BJ (cell line): ENCODE measurements at regions not wholly inside any gene's neighbourhood (a gene's known extent, or its start where the extent isn't known, plus 50 kb on each side); places are given as distances from the start of the nearest gene placed in this dataset.

Experiments
- CTCF ChIA-PET: fragments of 350-600 bp; formaldehyde crosslinking; extraction: SDS; loops from one replicate; lab custom pipeline; 2021; ENCODE audit warnings: antibody characterized with exemption, inconsistent platforms; lab: Yijun Ruan, JAX
- POLR2A ChIA-PET: fragments of 300-600 bp; sonication (Branson Sonifier 250); formaldehyde crosslinking; extraction: SDS; loops from one replicate; lab custom pipeline; 2021; ENCODE audit warnings: antibody characterized with exemption; lab: Charles Lee
- DNase-seq: peaks from one replicate; pipeline ENCODE4 v3.0.0-alpha.2; 2011; ENCODE audit warnings: low read depth
- H3K27me3 ChIP-seq: 2 replicates; pipeline ENCODE4 v1.6.0; 2011; ENCODE audit warnings: low read length; ENCODE audit not compliant: control insufficient read depth, insufficient read depth
- H3K36me3 ChIP-seq: 2 replicates; pipeline ENCODE4 v1.5.1; 2011; ENCODE audit warnings: low read length; ENCODE audit not compliant: control insufficient read depth, insufficient read depth
- H3K4me3 ChIP-seq: 2 replicates; pipeline ENCODE4 v1.5.1; 2011; ENCODE audit warnings: low read depth, mild to moderate bottlenecking, control low read depth, low read length
- TF ChIP-seq, protein P1 (sequence below): IDR thresholded peaks from 2 replicates; pipeline ENCODE4 v1.5.1; 2011; ENCODE audit warnings: low read depth, mild to moderate bottlenecking, control low read depth, inconsistent platforms, low read length, moderate library complexity; ENCODE audit not compliant: insufficient read depth

DNA sequence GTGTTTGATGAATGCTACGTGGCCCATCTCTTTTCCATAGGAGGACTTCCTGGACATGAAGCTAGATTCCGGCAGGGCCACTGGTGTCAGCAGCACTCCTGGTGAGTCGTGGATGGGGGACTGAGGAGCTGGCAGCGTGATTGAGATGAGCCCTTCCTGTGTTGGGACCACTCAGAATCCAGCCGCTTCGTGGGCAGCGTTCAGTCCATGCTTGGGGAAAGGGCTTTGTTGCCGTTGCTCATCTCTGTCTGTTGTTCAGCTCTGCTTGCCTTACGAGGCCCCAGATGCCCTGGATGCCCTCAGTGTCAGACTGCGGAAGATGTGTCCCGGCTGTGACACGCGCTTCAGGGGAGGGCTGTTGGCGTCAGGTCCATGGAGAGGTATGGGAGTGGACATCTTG is 127.1 kb upstream of the RTL1 start:
- peaks cover 22% of the 10 kb centered on the region for H3K36me3 ChIP-seq
- no peak overlapping the region for H3K4me3 ChIP-seq
- ChIA-PET CTCF (no interaction called here), POLR2A (no interaction called here)
- no peak for DNase-seq
- TF ChIP-seq, protein P1, sequence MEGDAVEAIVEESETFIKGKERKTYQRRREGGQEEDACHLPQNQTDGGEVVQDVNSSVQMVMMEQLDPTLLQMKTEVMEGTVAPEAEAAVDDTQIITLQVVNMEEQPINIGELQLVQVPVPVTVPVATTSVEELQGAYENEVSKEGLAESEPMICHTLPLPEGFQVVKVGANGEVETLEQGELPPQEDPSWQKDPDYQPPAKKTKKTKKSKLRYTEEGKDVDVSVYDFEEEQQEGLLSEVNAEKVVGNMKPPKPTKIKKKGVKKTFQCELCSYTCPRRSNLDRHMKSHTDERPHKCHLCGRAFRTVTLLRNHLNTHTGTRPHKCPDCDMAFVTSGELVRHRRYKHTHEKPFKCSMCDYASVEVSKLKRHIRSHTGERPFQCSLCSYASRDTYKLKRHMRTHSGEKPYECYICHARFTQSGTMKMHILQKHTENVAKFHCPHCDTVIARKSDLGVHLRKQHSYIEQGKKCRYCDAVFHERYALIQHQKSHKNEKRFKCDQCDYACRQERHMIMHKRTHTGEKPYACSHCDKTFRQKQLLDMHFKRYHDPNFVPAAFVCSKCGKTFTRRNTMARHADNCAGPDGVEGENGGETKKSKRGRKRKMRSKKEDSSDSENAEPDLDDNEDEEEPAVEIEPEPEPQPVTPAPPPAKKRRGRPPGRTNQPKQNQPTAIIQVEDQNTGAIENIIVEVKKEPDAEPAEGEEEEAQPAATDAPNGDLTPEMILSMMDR: no peak
- no peaks in the 10 kb centered on the region for H3K27me3 ChIP-seq

DNA sequence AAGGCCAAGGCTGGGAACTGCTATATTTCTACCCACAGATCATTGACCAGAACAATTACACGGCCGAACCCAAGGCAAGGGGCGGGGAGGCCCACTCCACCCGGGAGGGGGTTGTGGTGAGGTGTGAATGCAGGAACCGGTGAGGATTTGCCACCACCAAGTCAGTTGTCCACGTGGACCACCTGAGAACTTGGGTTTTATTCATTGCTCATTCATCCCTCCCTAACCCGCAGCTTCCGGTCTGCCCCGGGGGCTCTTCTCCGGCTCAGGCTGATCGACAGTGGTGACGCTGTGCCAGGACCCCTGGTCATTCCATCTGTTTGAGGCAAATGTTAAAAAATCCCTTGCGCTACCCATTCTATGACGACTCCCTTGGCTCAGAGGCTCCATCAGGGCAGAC is 127.7 kb upstream of the RTL1 start:
- ChIA-PET POLR2A (no interaction called here), CTCF (no interaction called here)
- Histone ChIP-seq H3K4me3 (no peak overlapping the region), H3K27me3 (no peaks in the 10 kb centered on the region), H3K36me3 (peaks cover 26% of the 10 kb centered on the region)
- DNase-seq: no peak
- TF ChIP-seq, protein P1: no peak

DNA sequence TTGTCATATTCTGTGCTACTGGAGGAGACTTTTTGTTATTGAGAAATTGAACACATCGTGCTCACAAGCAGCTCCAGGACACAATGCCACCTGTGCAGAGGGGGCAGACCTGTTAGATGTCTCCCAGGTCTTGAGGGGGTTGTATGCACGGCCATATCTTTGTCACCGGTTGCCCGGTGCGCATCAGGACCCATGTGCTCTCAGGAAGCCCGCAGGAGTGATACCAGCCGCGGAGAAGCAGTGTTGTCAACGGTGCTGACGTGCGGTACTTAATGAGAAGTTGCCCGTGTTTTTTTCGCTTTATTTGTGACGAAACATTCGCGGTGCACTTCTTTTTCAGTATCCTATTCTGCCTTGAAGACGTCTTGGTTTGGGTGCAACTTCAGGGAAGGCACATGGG is 128.2 kb upstream of the RTL1 start:
- Histone ChIP-seq H3K36me3 (peaks cover 26% of the 10 kb centered on the region), H3K4me3 (no peak overlapping the region), H3K27me3 (no peaks in the 10 kb centered on the region)
- ChIA-PET CTCF (no interaction called here), POLR2A (no interaction called here)
- DNase-seq: no peak
- TF ChIP-seq, protein P1: no peak

DNA sequence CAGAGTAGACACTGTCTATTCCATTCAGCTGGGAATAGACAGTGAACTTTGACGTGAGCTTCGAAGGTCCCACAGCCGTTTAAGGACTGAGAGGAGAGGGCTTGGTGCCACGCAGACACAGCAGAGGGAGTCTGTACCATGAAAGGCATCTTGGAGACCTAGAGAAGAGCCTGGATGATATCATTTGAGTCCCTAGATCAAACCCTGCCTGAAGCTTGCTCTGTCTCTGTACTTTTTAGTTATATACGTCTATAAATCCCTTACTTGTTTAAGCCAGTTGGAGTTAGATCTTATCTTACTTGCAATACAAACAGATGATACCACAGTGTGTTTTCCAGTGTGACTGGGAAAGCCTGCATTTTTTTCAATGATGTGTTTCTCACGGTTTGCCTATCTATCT is 128.9 kb upstream of the RTL1 start:
- no peak for DNase-seq
- peaks cover 24% of the 10 kb centered on the region for H3K36me3 ChIP-seq
- CTCF ChIA-PET: no interaction called here
- TF ChIP-seq, protein P1: no peak
- POLR2A ChIA-PET: no interaction called here
- no peak overlapping the region for H3K4me3 ChIP-seq
- no peaks in the 10 kb centered on the region for H3K27me3 ChIP-seq

DNA sequence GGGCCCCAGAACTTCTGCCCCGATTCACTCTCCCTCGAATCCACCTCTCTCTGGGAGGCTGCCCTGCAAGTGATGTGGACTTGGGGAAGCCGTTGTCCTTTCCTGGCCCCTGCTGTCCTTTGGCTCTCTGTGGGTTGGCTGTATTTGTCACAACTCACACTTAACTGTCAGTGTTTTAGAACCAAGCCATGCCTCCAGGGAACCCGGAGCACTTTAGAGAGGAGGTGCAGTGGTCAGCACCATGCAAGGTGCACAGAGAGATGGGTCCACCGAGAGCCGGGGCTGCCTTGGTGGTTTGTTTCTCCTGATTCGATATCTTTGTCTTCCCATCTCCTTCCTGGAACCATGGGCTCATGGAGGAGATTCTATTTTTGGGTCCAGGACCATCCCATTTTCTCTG is 129.5 kb upstream of the RTL1 start:
- TF ChIP-seq, protein P1: no peak
- peaks cover 23% of the 10 kb centered on the region for H3K36me3 ChIP-seq

More for the DNA sequence above, 129.5 kb upstream of the RTL1 start:
- H3K4me3 ChIP-seq: no peak overlapping the region
- no peaks in the 10 kb centered on the region for H3K27me3 ChIP-seq
- POLR2A ChIA-PET: no interaction called here
- CTCF ChIA-PET: no interaction called here
- DNase-seq: no peak
